Superior temporal gyrus (tissue), 1 donor: ENCODE measurements at regions not wholly inside any gene's neighbourhood (a gene's known extent, or its start where the extent isn't known, plus 50 kb on each side); places are given as distances from the start of the nearest gene placed in this dataset.
"Not testable (repeated sequence)": the region's sequence is repeated elsewhere in the genome, so short reads cannot be mapped to it uniquely, and the experiment has no call there.

Experiments used
- DNase-seq: peaks from one replicate; pipeline ENCODE4 v3.0.0-alpha.2; 2016; ENCODE audit errors: extremely low spot score

DNA sequence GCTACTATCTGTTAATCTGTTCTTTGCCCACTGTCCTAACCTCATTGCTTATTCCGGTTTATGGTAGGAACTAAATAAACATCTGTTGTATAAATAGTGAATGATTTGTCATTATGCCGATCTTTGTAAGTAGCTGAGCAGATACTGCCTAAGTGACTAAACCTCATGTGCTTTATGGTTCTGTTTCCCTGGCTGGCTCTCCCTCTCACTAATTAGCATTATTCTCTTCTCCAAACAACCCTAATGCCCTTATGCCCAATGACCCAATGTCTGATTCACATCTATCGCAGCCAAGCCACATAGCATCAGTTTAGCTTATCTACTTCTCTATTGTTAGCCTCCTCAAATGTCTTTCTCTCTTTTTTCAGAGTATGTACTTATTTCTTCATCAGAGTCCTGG, 462.3 kb upstream of the POT1 start:
- DNase-seq, result no peak

DNA sequence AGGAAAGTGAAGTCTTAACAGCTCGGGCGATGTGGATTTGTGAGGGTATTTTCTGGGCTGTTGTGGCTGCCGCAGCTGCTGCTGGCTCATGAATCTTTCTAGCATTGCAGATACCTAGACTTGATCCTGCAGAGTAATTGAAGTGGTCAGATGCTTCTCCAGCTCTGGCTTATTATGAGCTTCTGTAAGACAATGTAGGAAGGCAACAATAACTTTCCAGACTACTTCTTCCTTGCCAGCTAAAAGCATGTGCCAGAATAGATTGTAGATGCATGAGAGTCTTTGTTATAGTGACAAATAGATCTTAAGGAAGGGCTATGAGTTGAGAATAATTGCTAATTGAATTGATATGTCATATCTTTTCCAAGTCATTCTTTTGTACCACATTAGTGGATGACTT, 461.4 kb upstream of the POT1 start:
- DNase-seq, result no peak

DNA sequence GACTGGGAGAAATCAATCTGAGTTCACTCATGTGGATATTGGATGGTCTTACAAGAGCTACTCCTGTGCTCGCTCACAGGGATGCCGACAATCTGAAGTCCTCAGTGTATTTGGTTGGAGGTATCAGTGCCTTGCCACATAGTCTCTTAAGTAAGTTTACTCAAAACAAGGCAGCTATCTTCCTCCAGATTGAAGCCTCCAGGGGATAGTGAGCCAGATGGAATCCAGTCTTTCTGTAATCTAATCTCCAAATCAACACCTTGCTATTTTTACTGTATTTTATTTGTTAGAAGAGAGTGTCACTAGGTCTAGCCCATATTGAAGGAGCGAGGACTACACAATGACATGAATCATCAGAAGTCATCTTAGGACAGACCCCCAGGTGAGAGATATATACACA, 456.6 kb upstream of the POT1 start:
- no peak for DNase-seq

DNA sequence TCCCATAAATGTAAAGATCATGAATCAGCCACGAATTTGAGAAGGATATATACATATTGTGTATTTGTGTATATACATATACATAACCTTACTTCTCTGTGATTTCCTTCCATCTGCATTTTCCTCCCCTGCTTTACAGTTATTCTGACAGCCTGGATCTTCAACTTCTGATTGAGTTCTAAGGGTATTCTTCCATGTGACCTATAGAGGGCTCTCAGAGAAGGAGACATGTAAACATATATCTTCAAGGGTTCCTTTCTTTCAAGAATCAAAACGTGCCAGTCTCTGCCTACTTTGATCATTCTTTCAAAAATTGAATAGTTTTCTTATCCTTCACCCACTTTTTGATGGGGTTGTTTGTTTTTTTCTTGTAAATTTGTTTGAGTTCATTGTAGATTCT, 453.7 kb upstream of the POT1 start:
- no peak for DNase-seq

DNA sequence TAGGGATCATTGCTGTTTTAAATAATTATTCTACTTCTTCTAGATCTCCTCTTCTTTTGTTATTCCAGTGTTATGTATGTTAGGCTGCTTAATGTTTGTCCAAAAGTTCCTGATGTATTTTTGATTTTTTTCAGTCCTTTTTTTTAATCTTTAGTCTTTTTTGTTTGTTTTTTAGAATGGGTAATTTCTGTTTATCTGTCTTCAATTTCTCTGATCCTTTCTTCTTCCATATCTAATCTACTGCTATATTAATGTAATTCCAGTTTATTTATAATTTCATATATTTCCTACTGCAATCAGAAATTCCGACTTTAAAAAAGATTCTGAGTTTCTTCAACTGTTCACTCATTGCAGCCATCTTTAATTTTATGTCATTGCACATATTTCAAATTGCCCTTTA, 452.8 kb upstream of the POT1 start:
- no peak for DNase-seq

DNA sequence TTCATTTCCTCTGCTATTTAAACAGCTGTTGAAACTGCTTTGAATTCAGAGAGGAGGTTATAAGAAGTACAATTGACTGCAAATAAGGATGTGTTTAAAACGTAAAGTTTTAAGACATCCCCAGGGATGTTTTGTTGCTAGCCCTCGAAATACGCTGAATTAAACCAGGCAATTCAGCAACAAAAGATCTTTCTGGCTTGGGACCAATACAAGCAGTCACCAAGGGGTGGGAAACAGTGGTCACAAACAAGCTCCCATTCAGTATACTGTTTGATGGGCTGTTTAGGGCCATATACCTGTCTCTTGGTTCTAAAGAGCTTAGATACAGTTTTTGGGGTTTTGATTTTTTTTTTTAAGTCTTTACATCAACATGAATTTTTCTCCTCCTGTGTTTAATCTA, 446.3 kb upstream of the POT1 start:
- no peak for DNase-seq

DNA sequence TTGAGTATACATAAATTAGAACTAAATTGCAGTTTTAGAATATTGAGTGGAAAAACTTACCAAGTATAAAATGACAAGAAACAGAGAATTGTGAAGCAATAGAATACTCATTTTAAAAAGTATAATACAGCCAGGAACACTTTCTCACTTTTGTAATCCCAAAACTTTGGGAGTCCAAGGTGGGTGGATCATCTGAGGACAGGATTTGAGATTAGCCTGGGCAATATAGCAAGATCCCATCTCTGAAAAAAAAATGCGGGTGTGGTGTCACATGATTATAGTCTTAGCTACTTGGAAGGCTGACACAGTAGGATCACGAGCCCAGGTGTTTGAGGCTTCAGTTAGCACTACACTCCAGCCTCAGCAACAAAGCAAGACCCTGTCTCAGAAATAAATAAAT, 440.9 kb upstream of the POT1 start:
- DNase-seq, result no peak

DNA sequence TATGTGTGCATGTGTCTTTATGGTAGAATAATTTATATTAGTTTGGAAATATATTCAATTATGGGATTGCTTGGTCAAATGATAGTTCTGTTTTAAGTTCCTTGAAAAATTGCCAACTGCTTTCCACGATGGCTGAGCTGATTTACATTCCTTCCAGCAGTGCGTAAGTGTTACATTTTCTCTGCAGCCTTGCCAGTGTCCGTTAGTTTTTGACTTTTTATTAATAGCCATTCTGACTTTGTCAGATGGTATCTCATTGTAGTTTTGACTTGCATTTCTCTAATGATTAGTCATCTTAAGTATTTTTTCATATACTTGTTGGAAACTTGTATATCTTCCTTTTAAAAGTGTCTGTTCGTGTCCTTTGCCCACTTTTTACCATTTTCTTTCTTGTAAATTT, 434.2 kb upstream of the POT1 start:
- DNase-seq, result no peak

DNA sequence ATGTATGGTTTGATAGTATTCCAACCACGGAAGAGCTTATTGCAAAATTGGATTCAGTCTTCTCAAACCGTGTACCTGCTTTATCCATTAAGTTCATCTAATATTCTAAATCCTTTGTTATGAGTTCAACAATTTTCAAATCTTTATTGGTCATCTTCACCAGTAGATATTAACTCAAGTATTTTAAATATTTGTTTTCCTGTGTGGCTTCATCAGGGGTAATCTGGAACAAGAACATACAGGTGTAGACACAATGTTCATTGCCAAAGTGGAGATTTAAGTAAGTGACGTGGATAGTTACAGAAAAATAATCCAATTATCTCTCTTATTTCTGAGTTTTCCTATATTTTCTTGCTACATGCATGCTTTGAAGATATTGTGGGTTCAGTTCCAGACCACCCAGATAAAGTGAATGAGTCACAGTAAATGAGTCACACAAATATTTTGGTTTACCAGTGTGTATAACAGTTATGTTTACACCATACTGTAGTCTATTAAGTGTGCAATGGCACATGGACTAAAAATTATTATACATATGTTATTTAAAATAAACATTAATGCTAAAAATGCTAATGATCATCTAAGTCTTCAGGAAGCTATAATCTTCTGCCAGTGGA, 429.0 kb upstream of the POT1 start:
- no peak for DNase-seq

DNA sequence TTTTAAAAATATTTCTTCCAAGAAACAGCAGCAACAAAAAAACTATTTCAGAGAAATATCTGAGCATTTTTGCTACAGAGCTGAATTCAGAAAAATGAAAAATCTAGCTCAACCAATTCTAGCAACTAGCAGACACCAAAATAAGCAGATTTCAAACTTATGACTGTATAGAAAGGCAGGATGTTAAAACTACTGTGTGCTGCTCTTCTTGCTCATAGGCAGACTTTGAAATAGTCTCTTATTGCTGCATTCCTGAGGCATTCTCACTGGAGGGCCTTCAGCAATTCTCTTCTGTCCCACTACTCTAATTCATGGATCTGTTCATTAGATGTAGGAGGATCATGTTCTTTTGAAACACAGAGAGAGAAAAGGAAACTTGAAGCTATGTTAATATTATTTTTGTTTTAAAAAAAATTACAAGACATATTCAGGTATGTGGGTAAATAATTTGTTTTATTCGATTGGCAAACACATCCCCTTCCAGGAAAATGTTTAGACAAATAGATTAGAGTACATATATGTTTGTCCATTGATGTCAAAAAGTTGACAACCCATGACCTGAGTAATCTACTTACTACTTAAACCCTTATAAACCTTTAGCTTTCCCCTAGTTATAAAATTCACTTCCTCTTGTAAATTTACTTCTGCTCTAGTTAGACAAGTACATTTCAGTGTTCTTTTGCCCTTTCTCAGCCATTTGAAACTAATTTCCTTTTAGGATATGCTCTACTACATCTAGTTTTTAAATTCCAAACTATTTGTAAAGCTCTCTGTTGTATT, 428.2 kb upstream of the POT1 start:
- no peak for DNase-seq

DNA sequence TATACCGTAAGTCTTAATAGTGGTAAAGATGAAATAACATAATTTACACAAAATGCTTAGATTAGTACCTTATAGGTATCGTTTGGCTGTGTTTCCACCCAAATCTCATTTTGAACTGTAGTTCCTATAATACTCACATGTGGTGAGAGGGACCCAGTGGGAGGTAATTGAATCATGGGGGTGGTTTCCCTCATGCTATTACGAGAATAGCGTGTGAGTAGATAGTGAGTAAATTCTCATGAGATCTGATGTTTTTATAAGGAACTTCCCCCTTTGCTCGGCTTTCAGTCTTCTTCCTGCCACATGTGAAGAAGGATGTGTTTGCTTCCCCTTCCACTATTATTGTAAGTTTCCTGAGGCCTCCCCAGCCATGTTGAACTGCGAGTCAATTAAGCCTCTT, 426.3 kb upstream of the POT1 start:
- no peak for DNase-seq

DNA sequence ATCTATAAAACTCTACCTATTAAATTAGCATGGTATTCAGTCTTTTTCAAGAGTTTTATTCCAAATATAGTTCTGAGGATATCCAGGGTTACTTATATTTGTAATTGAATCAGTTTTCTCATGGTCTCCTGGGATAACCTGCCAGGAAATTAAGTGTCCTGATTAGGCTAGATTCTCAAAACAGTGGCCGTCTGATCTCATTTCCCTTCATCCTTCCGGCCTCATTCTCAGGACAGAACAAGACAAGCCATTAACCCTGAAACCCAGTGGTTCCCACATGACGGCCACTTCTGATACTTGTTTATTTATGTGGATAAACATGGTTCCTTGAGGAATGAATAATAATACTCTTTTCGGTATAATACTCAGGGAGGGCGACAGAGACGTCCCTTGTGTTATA, 417.6 kb upstream of the POT1 start:
- no peak for DNase-seq

DNA sequence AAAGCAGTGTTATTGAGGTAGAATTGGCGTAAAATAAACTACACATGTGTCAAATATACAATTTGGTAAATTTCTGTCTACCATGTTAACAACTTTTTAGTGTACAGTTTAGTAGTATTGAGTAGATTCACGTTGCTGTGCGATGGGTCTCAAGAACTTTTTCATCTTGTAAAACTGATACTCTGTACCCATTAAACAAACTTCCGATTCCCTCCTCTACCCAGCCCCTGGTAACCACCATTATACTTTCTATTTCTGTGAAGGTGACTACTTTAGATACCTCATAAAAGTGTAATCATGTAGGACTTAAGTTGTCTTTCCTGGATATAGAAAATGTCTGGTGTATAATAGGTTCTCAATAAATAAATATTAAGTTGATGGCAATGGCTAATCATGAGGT, 408.5 kb upstream of the POT1 start:
- DNase-seq, result no peak

DNA sequence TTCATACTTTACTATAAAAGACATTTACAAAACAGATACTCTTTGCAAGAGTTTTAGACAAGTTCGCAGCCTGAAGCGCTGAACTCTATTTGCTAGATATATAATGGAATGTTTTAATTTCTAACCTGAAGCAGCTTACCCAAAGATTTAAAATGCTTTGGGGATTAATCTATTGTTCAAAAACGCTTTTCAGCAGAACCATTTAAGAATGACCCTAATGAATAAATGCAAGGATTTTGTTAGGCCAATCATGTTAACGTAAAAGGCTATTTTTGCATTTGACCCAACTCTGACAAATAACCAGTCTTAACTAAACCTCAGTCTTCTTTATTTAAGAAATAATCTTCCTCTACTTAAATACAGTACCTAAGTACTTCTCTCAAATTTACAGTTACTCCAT, 406.7 kb upstream of the POT1 start:
- DNase-seq, result no peak

DNA sequence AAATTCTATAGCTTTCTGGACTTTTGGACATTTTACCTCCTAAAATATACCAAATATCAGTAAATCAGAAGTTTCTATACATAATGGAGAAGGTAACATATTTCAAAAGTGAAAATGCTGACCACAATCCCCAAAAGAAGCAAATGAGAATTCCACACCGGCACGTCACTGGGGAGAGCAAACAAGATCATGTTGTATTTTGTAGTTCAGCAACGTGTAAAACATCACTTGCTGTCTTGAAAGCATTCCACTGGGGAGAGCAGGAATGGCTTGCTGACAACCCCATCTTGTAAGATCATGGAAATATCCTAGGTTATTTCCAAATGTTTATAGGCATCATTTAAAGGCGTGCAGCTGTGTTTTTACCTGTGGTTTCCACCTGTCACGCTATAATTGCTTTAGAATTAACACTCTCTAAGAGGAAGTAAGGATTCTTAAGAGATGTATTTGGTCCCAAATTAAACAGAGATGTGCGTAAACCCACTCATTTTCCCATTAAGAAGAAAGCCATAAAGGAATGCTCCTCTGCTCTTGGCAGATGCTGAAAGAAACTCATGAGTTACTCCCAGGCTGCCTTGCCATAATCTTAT, 397.1 kb upstream of the POT1 start:
- no peak for DNase-seq

DNA sequence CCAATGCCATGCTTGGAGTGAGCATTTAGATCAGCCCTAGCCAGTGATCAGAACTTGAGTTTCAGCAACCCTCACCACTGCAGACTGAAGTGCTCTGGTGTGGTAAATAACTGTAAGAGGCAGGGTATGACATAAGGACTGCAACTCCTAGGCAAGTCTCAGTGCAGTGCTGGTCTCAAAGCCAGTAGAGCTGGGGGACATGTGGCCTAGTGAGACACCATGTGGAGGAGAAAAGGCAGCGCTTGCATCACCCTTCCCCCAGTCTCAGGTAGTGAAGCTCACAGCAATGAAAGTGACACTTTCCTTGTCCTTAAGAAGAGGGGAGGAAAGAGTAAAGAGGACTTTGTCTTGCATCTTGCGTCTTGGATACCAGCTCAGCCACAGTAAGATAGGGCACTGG, 386.8 kb upstream of the POT1 start:
- no peak for DNase-seq

DNA sequence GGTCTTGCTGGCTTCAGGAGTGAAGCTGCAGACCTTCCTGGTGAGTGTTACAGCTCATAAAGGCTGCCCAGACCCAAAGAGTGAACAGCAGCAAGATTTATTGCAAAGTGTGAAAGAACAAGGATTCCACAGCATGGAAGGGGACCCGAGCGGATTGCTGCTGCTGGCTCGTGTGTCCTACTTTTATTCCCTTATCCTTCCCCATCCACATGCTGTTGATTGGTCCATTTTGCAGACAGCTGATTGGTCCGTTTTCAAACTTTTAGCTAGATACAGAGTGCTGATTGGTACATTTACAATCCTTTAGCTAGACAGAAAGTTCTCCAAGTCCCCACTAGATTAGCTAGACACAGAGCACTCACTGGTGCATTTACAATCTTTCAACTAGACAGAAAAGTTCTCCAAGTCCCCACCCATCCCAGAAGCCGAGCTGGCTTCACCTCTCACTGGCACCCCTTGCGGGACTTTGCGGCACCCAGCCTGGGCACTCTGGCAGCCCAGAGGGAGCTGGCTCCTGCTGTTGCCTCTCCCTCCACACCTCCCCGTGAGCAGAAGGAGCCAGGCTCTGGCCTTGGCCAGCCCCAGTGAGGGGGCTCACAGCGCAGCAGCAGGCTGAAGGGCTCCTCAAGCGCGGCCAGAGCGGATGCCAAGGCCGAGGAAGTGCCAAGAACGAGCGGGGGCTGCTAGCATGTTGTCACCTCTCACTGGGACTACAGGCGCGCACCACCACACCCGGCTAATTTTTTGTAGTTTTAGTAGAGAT, 369.6 kb upstream of the POT1 start:
- DNase-seq, result no peak

DNA sequence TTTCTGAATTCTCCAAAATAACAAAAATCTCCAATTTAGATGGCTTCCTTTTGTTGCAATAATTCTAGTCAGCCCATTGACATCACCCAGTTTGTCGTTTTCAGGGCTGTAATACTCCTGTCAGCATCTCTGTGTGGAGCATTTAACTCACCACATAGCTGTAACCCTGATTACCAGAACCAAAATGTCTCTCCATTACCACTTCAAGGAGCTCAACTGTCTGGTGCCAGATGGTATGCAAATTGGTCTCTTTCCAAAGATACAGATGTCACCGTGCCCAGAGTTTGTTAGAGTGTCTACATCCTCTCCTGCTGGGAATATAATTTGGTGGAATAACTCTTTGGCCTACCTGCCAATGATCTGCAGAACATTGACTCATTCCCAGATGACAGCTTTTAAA, 350.3 kb upstream of the POT1 start:
- peak; percentile 46 for DNase-seq

DNA sequence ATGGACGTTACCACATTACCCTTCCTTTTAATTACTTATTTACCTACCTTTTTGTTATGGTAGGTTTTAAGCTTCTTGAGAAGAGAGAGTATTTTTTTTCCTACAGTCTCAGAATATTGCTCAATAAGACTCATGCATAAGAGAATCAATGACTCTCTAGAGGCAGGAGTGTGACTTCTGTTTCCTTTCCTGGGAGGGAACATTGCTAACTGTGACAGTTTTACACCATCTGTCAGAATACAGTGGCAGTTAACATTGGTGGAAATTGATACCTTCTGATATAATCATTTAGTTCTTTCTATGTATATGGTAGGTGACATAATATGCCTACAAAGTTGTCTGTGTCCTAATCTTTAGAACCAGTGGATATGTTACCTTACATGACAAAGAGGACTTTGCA, 348.7 kb upstream of the POT1 start:
- no peak for DNase-seq

DNA sequence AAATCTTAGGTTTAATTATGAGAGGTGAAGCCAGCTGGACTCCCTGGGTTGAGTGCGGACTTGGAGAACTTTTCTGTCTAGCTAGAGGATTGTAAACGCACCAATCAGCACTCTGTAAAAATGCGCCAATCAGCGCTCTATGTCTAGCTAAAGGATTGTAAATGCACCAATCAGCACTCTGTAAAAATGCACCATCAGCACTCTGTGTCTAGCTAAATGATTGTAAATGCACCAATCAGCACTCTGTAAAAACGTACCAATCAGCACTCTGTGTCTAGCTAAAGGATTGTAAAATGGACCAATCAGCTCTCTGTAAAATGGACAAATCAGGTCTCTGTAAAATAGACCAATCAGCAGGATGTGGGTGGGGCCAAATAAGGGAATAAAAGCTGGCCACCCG, 345.1 kb upstream of the POT1 start:
- not testable (repeated sequence) for DNase-seq

DNA sequence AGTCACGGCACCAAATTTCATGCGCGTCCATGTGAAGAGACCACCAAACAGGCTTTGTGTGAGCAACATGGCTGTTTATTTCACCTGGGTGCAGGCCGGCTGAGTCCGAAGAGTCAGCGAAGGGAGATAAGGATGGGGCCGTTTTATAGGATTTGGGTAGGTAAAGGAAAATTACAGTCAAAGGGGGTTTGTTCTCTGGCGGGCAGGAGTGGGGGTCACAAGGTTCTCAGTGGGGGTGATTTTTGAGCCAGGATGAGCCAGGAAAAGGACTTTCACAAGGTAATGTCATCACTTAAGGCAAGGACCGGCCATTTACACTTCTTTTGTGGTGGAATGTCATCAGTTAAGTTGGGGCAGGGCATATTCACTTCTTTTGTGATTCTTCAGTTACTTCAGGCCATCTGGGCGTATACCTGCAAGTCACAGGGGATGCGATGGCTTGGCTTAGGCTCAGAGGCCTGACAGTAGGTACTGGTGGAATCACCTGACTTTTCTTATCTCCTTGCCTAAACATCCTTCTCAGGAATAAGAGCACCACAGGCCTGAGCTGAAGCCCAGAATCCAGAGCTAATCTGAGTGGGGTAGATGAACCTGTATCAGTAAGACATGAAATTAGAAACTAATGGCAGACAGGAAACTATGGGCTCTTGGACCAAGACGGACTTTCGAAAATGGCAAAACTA, 334.7 kb upstream of the POT1 start:
- not testable (repeated sequence) for DNase-seq

DNA sequence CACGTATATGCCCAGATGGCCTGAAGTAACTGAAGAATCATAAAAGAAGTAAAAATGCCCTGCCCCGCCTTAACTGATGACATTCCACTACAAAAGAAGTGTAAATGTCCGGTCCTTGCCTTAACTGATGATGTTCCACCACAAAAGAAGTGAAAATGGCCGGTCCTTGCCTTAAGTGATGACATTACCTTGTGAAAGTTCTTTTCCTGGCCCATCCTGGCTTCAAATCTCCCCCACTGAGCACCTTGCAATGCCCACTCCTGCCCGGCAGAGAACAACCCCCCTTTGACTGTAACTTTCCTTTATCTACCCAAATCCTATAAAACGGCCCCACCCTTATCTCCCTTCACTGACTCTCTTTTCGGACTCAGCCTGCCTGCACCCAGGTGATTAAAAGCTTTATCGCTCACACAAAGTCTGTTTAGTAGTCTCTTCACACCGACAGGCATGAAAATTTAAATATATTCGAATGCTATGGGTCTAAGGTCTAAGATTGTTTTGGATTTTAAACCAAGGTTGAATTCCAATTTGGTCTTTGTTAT, 329.3 kb upstream of the POT1 start:
- DNase-seq, result not testable (repeated sequence)
